ENCODE measurements at regions not wholly inside any gene's neighbourhood (a gene's known extent, or its start where the extent isn't known, plus 50 kb on each side); places are given as distances from the start of the nearest gene placed in this dataset.

- H3K4me3 ChIP-seq (ENCODE audit: low read length) = no peak overlapping the region
- Mint-ChIP-seq H3K4me1 (peaks cover 0 to 8% (median 0%) of the 10 kb centered on the region in 7 donors), H3K4me3 (no peak overlapping the region), H3K27me3 (peaks cover 0 to 27% (median 0%) of the 10 kb centered on the region in 5 donors), H3K27ac (no peak overlapping the region), H3K9me3 (peaks cover 2 to 25% (median 13%) of the 10 kb centered on the region in 11 donors), H3K36me3 (peaks cover 0 to 8% (median 6%) of the 10 kb centered on the region in 5 donors)
- no peaks in the 10 kb centered on the region for H3K36me3 ChIP-seq (ENCODE audit: control insufficient read depth in 2 of 3, insufficient read depth in 3 of 3, low read length in 3 of 3)
- ATAC-seq (no peak), DNase-seq (no peak)
- no peaks in the 10 kb centered on the region for H3K4me1 ChIP-seq (ENCODE audit: control insufficient read depth in 2 of 2, insufficient read depth in 2 of 2, low read length in 2 of 2)
- intact Hi-C loops (cut with micrococcal nuclease) = no loop called here
- CTCF ChIA-PET = interaction anchor here (0.7 kb wide), 1 partner anchor 156 kb away, joined by 7 read pairs; no protein-coding TSS in a partner anchor
- no peaks in the 10 kb centered on the region for H3K27me3 ChIP-seq (ENCODE audit: control insufficient read depth in 2 of 2, insufficient read depth in 2 of 2, low read length in 2 of 2)
- H3K9me3 ChIP-seq (ENCODE audit: control insufficient read depth in 2 of 3, low read length in 3 of 3) = no peaks in the 10 kb centered on the region
- POLR2A ChIA-PET = interaction anchor here (1.2 kb wide), 1 partner anchor 22 kb away, joined by 3 read pairs; no protein-coding TSS in a partner anchor
- no peak overlapping the region for H3K27ac ChIP-seq (ENCODE audit: low read depth, low read length)
These were observed 239.9 kb upstream of the TNRC6C start for GRCh38 chr17:77718669-77718961.

- Mint-ChIP-seq H3K27ac (no peak overlapping the region), H3K9me3 (peaks cover 0 to 18% (median 9%) of the 10 kb centered on the region in 11 donors), H3K4me3 (no peak overlapping the region), H3K4me1 (peaks cover 0 to 8% (median 0%) of the 10 kb centered on the region in 7 donors), H3K36me3 (peaks cover 0 to 8% (median 6%) of the 10 kb centered on the region in 5 donors), H3K27me3 (peaks cover 0 to 19% (median 0%) of the 10 kb centered on the region in 5 donors)
- intact Hi-C loops (cut with micrococcal nuclease) = no loop called here
- ChIA-PET CTCF (interaction anchor here (0.6 to 1.1 kb wide), 2 partner anchors 9 to 289 kb away, joined by 3 to 4 read pairs; no protein-coding TSS in a partner anchor), POLR2A (interaction anchor here (1.2 kb wide), 1 partner anchor 21 kb away, joined by 3 read pairs; no protein-coding TSS in a partner anchor)
- no peak overlapping the region for H3K27ac ChIP-seq (ENCODE audit: low read depth, low read length)
- no peak for DNase-seq
- no peaks in the 10 kb centered on the region for H3K27me3 ChIP-seq (ENCODE audit: control insufficient read depth in 2 of 2, insufficient read depth in 2 of 2, low read length in 2 of 2)
- no peak for ATAC-seq
- H3K4me1 ChIP-seq (ENCODE audit: control insufficient read depth in 2 of 2, insufficient read depth in 2 of 2, low read length in 2 of 2) = no peaks in the 10 kb centered on the region
- no peaks in the 10 kb centered on the region for H3K36me3 ChIP-seq (ENCODE audit: control insufficient read depth in 2 of 3, insufficient read depth in 3 of 3, low read length in 3 of 3)
- no peak overlapping the region for H3K4me3 ChIP-seq (ENCODE audit: low read length)
- no peaks in the 10 kb centered on the region for H3K9me3 ChIP-seq (ENCODE audit: control insufficient read depth in 2 of 3, low read length in 3 of 3)
These were observed 238.7 kb upstream of the TNRC6C start for GRCh38 chr17:77719806-77720205.

- peaks cover 0 to 10% (median 3%) of the 10 kb centered on the region in 11 donors for H3K9me3 Mint-ChIP-seq
- no peak for DNase-seq
- Histone ChIP-seq H3K4me1 (ENCODE audit: control insufficient read depth in 2 of 2, insufficient read depth in 2 of 2, low read length in 2 of 2) (no peaks in the 10 kb centered on the region), H3K27ac (ENCODE audit: low read depth, low read length) (no peak overlapping the region), H3K36me3 (ENCODE audit: control insufficient read depth in 2 of 3, insufficient read depth in 3 of 3, low read length in 3 of 3) (no peaks in the 10 kb centered on the region), H3K4me3 (ENCODE audit: low read length) (no peak overlapping the region), H3K9me3 (ENCODE audit: control insufficient read depth in 2 of 3, low read length in 3 of 3) (no peaks in the 10 kb centered on the region), H3K27me3 (ENCODE audit: control insufficient read depth in 2 of 2, insufficient read depth in 2 of 2, low read length in 2 of 2) (no peaks in the 10 kb centered on the region)
- ATAC-seq = no peak
- peaks cover 0 to 6% (median 3%) of the 10 kb centered on the region in 5 donors for H3K36me3 Mint-ChIP-seq
- ChIA-PET POLR2A (no interaction called here), CTCF (no interaction called here)
- peaks cover 0 to 10% (median 0%) of the 10 kb centered on the region in 5 donors for H3K27me3 Mint-ChIP-seq
- H3K4me3 Mint-ChIP-seq = no peak overlapping the region
- intact Hi-C loops (cut with micrococcal nuclease) = no loop called here
- no peak overlapping the region for H3K27ac Mint-ChIP-seq
- peaks cover 0 to 8% (median 0%) of the 10 kb centered on the region in 7 donors for H3K4me1 Mint-ChIP-seq
These were observed 237.3 kb upstream of the TNRC6C start for GRCh38 chr17:77720946-77721845.

- Mint-ChIP-seq H3K27ac (no peak overlapping the region), H3K9me3 (peaks cover 0 to 10% (median 0%) of the 10 kb centered on the region in 11 donors), H3K4me1 (peaks cover 0 to 8% (median 0%) of the 10 kb centered on the region in 7 donors), H3K27me3 (peaks cover 0 to 9% (median 0%) of the 10 kb centered on the region in 5 donors), H3K36me3 (peaks cover 0 to 6% (median 0%) of the 10 kb centered on the region in 5 donors), H3K4me3 (no peak overlapping the region)
- Histone ChIP-seq H3K36me3 (ENCODE audit: control insufficient read depth in 2 of 3, insufficient read depth in 3 of 3, low read length in 3 of 3) (no peaks in the 10 kb centered on the region), H3K4me3 (ENCODE audit: low read length) (no peak overlapping the region), H3K9me3 (ENCODE audit: control insufficient read depth in 2 of 3, low read length in 3 of 3) (no peaks in the 10 kb centered on the region), H3K27ac (ENCODE audit: low read depth, low read length) (no peak overlapping the region), H3K4me1 (ENCODE audit: control insufficient read depth in 2 of 2, insufficient read depth in 2 of 2, low read length in 2 of 2) (no peaks in the 10 kb centered on the region), H3K27me3 (ENCODE audit: control insufficient read depth in 2 of 2, insufficient read depth in 2 of 2, low read length in 2 of 2) (no peaks in the 10 kb centered on the region)
- POLR2A ChIA-PET = no interaction called here
- no peak for ATAC-seq
- CTCF ChIA-PET = no interaction called here
- intact Hi-C loops (cut with micrococcal nuclease) = no loop called here
- no peak for DNase-seq
These were observed 236.7 kb upstream of the TNRC6C start for GRCh38 chr17:77721846-77722160.

- Mint-ChIP-seq H3K4me3 (no peak overlapping the region), H3K27me3 (peaks cover 0 to 9% (median 0%) of the 10 kb centered on the region in 5 donors), H3K36me3 (peaks cover 0 to 6% (median 0%) of the 10 kb centered on the region in 5 donors), H3K27ac (no peak overlapping the region), H3K9me3 (peaks cover 0 to 8% (median 0%) of the 10 kb centered on the region in 11 donors), H3K4me1 (peaks cover 0 to 8% (median under 1%) of the 10 kb centered on the region in 7 donors)
- Histone ChIP-seq H3K9me3 (ENCODE audit: control insufficient read depth in 2 of 3, low read length in 3 of 3) (no peaks in the 10 kb centered on the region), H3K27me3 (ENCODE audit: control insufficient read depth in 2 of 2, insufficient read depth in 2 of 2, low read length in 2 of 2) (no peaks in the 10 kb centered on the region), H3K36me3 (ENCODE audit: control insufficient read depth in 2 of 3, insufficient read depth in 3 of 3, low read length in 3 of 3) (no peaks in the 10 kb centered on the region), H3K4me3 (ENCODE audit: low read length) (no peak overlapping the region), H3K4me1 (ENCODE audit: control insufficient read depth in 2 of 2, insufficient read depth in 2 of 2, low read length in 2 of 2) (no peaks in the 10 kb centered on the region), H3K27ac (ENCODE audit: low read depth, low read length) (no peak overlapping the region)
- DNase-seq = no peak
- CTCF ChIA-PET = no interaction called here
- intact Hi-C loops (cut with micrococcal nuclease) = no loop called here
- POLR2A ChIA-PET = no interaction called here
- no peak for ATAC-seq
These were observed 236.1 kb upstream of the TNRC6C start for GRCh38 chr17:77722366-77722765.

GRCh38 chr17:77723071-77723908 is 235.2 kb upstream of the TNRC6C start:
- H3K27me3 Mint-ChIP-seq = peaks cover 0 to 9% (median 0%) of the 10 kb centered on the region in 5 donors
- Histone ChIP-seq H3K9me3 (ENCODE audit: control insufficient read depth in 2 of 3, low read length in 3 of 3) (no peaks in the 10 kb centered on the region), H3K4me3 (ENCODE audit: low read length) (no peak overlapping the region), H3K4me1 (ENCODE audit: control insufficient read depth in 2 of 2, insufficient read depth in 2 of 2, low read length in 2 of 2) (no peaks in the 10 kb centered on the region), H3K36me3 (ENCODE audit: control insufficient read depth in 2 of 3, insufficient read depth in 3 of 3, low read length in 3 of 3) (no peaks in the 10 kb centered on the region), H3K27ac (ENCODE audit: low read depth, low read length) (no peak overlapping the region), H3K27me3 (ENCODE audit: control insufficient read depth in 2 of 2, insufficient read depth in 2 of 2, low read length in 2 of 2) (no peaks in the 10 kb centered on the region)
- intact Hi-C loops (cut with micrococcal nuclease) = no loop called here
- peaks cover 0 to 5% (median 0%) of the 10 kb centered on the region in 11 donors for H3K9me3 Mint-ChIP-seq
- ChIA-PET POLR2A (no interaction called here), CTCF (no interaction called here)
- no peak overlapping the region for H3K4me3 Mint-ChIP-seq
- H3K4me1 Mint-ChIP-seq = peaks cover 1 to 9% (median 4%) of the 10 kb centered on the region in 7 donors
- peaks cover 0 to 5% (median 0%) of the 10 kb centered on the region in 5 donors for H3K36me3 Mint-ChIP-seq
- DNase-seq (no peak), ATAC-seq (no peak)
- H3K27ac Mint-ChIP-seq = no peak overlapping the region
